Vagina (tissue), 2 donors: ENCODE measurements at regions not wholly inside any gene's neighbourhood (a gene's known extent, or its start where the extent isn't known, plus 50 kb on each side); places are given as distances from the start of the nearest gene placed in this dataset.
A peak's percentile ranks its signal among the peaks of the same experiment; 100 is the strongest.
"Not testable (repeated sequence)": the region's sequence is repeated elsewhere in the genome, so short reads cannot be mapped to it uniquely, and the experiment has no call there.

Experiments
- DNase-seq, 2 donors: peaks; one replicate each; pipeline ENCODE4 v3.0.0-alpha.2; 2017; ENCODE audit errors: extremely low spot score in 2 of 2
- H3K27ac ChIP-seq: fragments of 200-600 bp; sonication (generic); one replicate; pipeline ENCODE4 v1.5.1; 2019
- H3K27me3 ChIP-seq: fragments of 200-600 bp; sonication (generic); one replicate; pipeline ENCODE4 v1.5.1; 2019
- H3K36me3 ChIP-seq, 2 donors: fragments of 200-600 bp; sonication (generic); one replicate each; pipeline ENCODE4 v1.5.1; 2017 to 2019
- H3K4me1 ChIP-seq: fragments of 200-600 bp; sonication (generic); one replicate; pipeline ENCODE4 v1.5.1; 2019
- H3K4me3 ChIP-seq, 2 donors: fragments of 200-600 bp; sonication (generic); 1 replicate in 1 of 2; 2 replicates in 1 of 2; pipeline ENCODE4 v1.5.1; 2016 to 2019
- H3K9me3 ChIP-seq: fragments of 200-600 bp; sonication (generic); one replicate; pipeline ENCODE4 v1.5.1; 2019
- POLR2A ChIP-seq, 2 donors: fragments of 450-650 bp; IDR thresholded peaks; one replicate each; pipeline ENCODE4 v1.6.1; 2017; ENCODE audit warnings: antibody characterized with exemption in 2 of 2, mild to moderate bottlenecking in 2 of 2, moderate library complexity in 2 of 2
- POLR2AphosphoS5 ChIP-seq, 2 donors: sonication (generic); formaldehyde crosslinking; IDR thresholded peaks; one replicate each; pipeline ENCODE4 v1.9.0; 2017; ENCODE audit warnings: antibody characterized with exemption in 2 of 2, mild to moderate bottlenecking in 2 of 2, low read depth in 1 of 2; ENCODE audit not compliant: insufficient read depth in 1 of 2
- intact Hi-C: fragments of 100-400 bp; cut with DNase I; formaldehyde crosslinking; loops from one replicate; pipeline ENCODE4 v1.15.1; 2023
- TF ChIP-seq, protein P1 (sequence below), 3 experiments: fragments of 450-650 bp in 2 of 3; fragments of 200-600 bp in 1 of 3; sonication (generic) in 1 of 3; IDR thresholded peaks; one replicate each; pipeline ENCODE4 v1.5.1; 2017 to 2019; ENCODE audit warnings: antibody characterized with exemption in 3 of 3, mild to moderate bottlenecking in 2 of 3, moderate library complexity in 2 of 3

DNA sequence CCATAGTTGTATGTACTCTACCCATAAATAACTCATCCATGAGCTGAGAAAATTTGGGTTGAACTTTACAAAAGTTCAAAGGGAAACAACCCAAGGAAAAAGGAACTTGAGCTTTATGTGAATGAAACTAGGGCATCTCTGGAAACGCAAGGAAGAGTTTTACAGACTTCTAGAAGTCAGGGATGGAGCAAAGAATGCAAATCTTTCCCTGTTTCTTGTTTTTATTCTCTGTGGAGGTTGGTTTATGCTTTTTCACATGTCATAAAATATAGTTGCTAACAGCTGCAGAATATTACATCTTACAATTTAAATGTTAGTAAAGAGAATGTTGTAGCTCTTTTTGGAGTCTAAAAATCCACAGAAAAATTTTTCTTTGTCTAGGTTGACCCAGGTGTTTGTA, 754.1 kb downstream of the PCDH7 start:
- Histone ChIP-seq H3K36me3 (no peaks in the 10 kb centered on the region), H3K4me1 (no peaks in the 10 kb centered on the region), H3K27ac (no peak overlapping the region), H3K4me3 (no peak overlapping the region), H3K27me3 (no peaks in the 10 kb centered on the region), H3K9me3 (no peaks in the 10 kb centered on the region)
- no peak for TF ChIP-seq POLR2AphosphoS5 (IDR thresholded peaks at IDR 0.05; ENCODE audit: insufficient read depth in 1 of 2, low read depth in 1 of 2)
- no peak for TF ChIP-seq POLR2A (IDR thresholded peaks at IDR 0.05)
- DNase-seq, result no peak
- intact Hi-C loops, result no loop called here

DNA sequence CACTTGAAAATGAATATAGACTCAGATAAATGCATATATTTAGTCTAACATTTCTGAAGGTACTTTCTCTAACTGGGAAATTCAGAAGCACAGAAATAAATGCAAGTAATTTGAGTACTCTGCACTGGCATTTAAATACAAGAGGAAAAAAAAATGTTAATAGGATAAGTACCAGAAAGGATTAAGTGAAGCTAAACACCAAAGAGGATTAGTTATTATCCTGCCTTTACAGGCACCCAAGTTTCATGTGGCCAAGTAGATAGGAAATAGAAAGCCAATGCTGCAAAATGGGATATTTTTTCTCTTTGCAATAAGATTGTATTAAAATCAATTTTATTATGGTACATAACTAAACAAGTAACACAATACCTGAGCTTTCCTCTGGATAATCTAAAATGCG, 762.5 kb downstream of the PCDH7 start:
- Histone ChIP-seq H3K4me3 (no peak overlapping the region), H3K27ac (no peak overlapping the region), H3K36me3 (no peaks in the 10 kb centered on the region), H3K4me1 (no peaks in the 10 kb centered on the region), H3K27me3 (no peaks in the 10 kb centered on the region), H3K9me3 (no peaks in the 10 kb centered on the region)
- intact Hi-C loops, result no loop called here
- DNase-seq, result no peak
- TF ChIP-seq, protein P1, sequence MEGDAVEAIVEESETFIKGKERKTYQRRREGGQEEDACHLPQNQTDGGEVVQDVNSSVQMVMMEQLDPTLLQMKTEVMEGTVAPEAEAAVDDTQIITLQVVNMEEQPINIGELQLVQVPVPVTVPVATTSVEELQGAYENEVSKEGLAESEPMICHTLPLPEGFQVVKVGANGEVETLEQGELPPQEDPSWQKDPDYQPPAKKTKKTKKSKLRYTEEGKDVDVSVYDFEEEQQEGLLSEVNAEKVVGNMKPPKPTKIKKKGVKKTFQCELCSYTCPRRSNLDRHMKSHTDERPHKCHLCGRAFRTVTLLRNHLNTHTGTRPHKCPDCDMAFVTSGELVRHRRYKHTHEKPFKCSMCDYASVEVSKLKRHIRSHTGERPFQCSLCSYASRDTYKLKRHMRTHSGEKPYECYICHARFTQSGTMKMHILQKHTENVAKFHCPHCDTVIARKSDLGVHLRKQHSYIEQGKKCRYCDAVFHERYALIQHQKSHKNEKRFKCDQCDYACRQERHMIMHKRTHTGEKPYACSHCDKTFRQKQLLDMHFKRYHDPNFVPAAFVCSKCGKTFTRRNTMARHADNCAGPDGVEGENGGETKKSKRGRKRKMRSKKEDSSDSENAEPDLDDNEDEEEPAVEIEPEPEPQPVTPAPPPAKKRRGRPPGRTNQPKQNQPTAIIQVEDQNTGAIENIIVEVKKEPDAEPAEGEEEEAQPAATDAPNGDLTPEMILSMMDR (IDR thresholded peaks at IDR 0.05), result no peak
- TF ChIP-seq POLR2AphosphoS5 (IDR thresholded peaks at IDR 0.05; ENCODE audit: insufficient read depth in 1 of 2, low read depth in 1 of 2) (no peak), POLR2A (IDR thresholded peaks at IDR 0.05) (no peak)

DNA sequence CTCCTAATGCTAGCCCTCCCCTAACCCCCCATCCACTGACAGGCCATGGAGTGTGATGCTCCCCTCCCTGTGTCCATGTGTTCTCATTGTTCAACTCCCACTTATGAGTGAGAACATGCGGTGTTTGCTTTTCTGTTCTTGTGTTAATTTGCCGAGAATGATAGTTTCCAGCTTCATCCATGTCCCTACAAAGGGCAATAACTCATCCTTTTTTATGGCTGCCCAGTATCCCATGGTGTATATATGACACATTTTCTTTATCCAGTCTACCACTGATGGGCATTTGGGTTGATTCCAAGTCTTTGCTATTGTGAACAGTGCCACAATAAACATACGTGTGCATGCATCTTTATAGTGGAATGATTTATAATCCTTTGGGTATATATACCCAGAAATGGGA, 779.0 kb downstream of the PCDH7 start:
- H3K4me1 ChIP-seq, H3K27me3 ChIP-seq, H3K27ac ChIP-seq, H3K36me3 ChIP-seq, H3K4me3 ChIP-seq, H3K9me3 ChIP-seq, intact Hi-C loops, DNase-seq: not testable (repeated sequence)

DNA sequence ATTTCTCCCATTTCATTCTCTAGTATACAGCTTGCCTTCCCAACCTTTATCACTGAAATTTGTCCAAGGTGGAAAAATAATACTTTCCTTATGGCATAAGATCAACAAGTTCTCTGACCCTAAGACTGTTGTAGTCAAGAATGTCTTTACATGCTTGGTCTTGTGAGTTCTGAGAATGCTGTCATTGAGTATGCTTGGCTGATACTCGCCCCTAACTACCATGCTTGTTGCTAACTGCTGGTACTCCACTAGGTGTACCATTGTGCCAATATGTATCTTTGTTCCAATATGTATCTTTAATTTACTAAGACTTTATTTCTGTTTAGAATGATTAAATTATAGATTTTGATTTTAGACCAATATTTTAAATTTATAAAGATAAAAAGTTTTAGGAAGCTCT, 796.4 kb downstream of the PCDH7 start:
- intact Hi-C loops, result no loop called here
- no peak for DNase-seq
- Histone ChIP-seq H3K4me1 (no peaks in the 10 kb centered on the region), H3K27me3 (no peaks in the 10 kb centered on the region), H3K36me3 (no peaks in the 10 kb centered on the region), H3K9me3 (no peaks in the 10 kb centered on the region), H3K27ac (no peak overlapping the region), H3K4me3 (no peak overlapping the region)
- TF ChIP-seq POLR2A (IDR thresholded peaks at IDR 0.05) (no peak), POLR2AphosphoS5 (IDR thresholded peaks at IDR 0.05; ENCODE audit: insufficient read depth in 1 of 2, low read depth in 1 of 2) (no peak)
- TF ChIP-seq, protein P1 (IDR thresholded peaks at IDR 0.05), result no peak

DNA sequence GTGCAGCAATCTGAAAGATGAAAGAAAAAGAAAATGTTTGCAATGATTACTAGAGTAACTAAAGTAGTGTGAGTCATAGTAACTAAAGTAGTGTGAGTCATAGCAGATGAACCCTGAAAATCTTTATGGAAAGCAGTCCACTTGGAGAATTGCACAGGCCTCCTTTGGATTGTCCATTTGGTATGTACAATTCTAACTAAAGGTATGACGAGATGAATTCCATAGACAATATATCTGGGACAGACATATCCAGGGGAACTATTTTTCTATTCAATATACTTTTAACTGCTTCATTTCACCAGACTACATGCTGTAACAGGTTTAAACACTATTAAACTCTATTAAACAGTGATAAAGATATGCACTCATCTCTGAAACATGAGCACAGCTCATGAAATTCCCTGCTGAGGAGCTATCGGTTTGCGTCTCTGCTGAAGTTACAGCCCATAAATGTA, 798.7 kb downstream of the PCDH7 start:
- Histone ChIP-seq H3K27me3 (no peaks in the 10 kb centered on the region), H3K4me1 (no peaks in the 10 kb centered on the region), H3K36me3 (no peaks in the 10 kb centered on the region), H3K27ac (peak overlapping the region; percentile 27), H3K9me3 (no peaks in the 10 kb centered on the region), H3K4me3 (no peak overlapping the region)
- TF ChIP-seq, protein P1 (IDR thresholded peaks at IDR 0.05), result no peak
- TF ChIP-seq POLR2AphosphoS5 (IDR thresholded peaks at IDR 0.05; ENCODE audit: insufficient read depth in 1 of 2, low read depth in 1 of 2), result peak in 1 of 2 donors; percentile 29
- intact Hi-C loops, result no loop called here
- DNase-seq, result no peak

DNA sequence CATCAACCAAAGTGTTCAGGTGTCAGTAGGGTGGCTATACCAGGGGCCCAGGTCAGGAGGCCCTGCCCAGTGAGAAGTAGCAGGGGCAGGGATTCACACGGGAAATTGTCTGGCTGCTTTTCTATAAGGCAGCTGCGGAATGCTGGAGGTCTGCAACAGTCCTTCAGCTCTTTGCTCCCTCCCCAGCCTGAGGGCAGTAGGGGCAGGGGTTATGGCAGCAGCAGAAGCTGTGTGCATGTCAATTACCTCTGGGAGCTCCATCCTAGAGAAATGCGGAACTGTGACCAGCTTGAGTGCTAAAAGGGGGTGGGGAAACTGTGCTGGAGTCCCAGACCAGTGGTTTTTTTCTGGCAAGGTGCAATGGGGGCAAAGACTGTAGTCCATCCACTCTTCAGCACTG, 810.4 kb downstream of the PCDH7 start:
- Histone ChIP-seq H3K27ac (no peak overlapping the region), H3K4me3 (no peak overlapping the region), H3K36me3 (no peaks in the 10 kb centered on the region), H3K27me3 (no peaks in the 10 kb centered on the region), H3K9me3 (no peaks in the 10 kb centered on the region), H3K4me1 (no peaks in the 10 kb centered on the region)
- no peak for DNase-seq
- no peak for TF ChIP-seq POLR2AphosphoS5 (IDR thresholded peaks at IDR 0.05; ENCODE audit: insufficient read depth in 1 of 2, low read depth in 1 of 2)
- intact Hi-C loops, result no loop called here

DNA sequence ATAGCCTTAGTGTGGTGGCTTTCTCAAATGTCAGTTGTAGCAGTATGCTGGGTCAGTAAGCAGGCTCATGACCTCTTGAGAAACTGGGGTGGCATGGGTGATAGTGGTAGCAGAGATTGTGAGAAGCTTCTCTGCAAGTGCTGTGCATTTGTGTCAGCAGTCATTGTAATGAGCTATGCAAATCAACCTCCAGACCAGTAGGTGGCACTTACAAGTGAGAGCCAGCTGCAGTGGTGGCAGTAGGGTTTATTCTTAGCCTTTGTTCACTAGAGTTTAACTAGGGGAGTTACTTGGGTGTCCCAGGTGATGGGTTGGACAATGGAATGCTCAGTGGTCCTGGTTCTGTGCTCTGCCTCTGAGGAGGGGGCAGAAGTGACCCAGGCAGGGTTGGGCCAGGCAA, 818.7 kb downstream of the PCDH7 start:
- Histone ChIP-seq H3K27me3 (no peaks in the 10 kb centered on the region), H3K36me3 (no peaks in the 10 kb centered on the region), H3K4me3 (no peak overlapping the region), H3K4me1 (no peaks in the 10 kb centered on the region), H3K9me3 (no peaks in the 10 kb centered on the region), H3K27ac (no peak overlapping the region)
- intact Hi-C loops, result no loop called here
- no peak for DNase-seq
- no peak for TF ChIP-seq POLR2AphosphoS5 (IDR thresholded peaks at IDR 0.05; ENCODE audit: insufficient read depth in 1 of 2, low read depth in 1 of 2)
